ENCODE measurements at regions not wholly inside any gene's neighbourhood (a gene's known extent, or its start where the extent isn't known, plus 50 kb on each side); places are given as distances from the start of the nearest gene placed in this dataset.
"Not testable (repeated sequence)": the region's sequence is repeated elsewhere in the genome, so short reads cannot be mapped to it uniquely, and the experiment has no call there.

DNA sequence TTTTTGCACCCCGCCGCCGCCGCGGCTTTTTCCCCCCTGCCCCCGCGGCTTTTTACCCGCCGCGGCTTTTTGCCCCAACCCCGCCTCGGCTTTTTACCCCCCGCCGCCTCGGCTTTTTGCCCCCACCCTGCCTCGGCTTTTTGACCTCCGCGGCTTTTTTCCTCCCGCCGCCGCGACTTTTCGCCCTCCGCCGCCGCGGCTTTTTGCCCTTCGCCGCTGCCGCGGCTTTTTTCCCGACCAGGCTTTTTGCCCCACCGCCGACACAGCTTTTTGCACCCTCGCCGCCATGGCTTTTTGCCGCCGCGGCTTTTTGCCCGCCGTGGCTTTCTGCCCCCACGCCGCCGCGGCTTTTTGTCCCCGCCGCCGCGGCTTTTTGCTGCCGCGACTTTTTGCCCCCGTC, 137.0 kb upstream of the TP53TG3D start:
- H3K9me3 ChIP-seq, result no peaks in the 10 kb centered on the region
- WGBS, 2 donors, result 1 to 5% methylated on average over 37 to 41 of the region's 52 CpGs
- TF ChIP-seq EP300 (IDR thresholded peaks at IDR 0.05) (no peak), POLR2A (IDR thresholded peaks at IDR 0.05) (no peak), POLR2AphosphoS5 (IDR thresholded peaks at IDR 0.05) (no peak), CTCF (IDR thresholded peaks at IDR 0.05) (no peak)

GRCh38 chr16:32116533-32116932, 136.6 kb upstream of the TP53TG3D start:
- Histone ChIP-seq H3K4me1 (peaks cover 3 to 14% (median 5%) of the 10 kb centered on the region in 4 donors), H3K4me3 (peak overlapping the region in 3 of 4 donors; percentile 26 to 59 (median 49))
- ATAC-seq (ENCODE audit: low FRiP score in 2 of 2); H3K27ac ChIP-seq; H3K9me3 ChIP-seq; H3K27me3 ChIP-seq; H3K36me3 ChIP-seq: not testable (repeated sequence)
- DNase-seq, result peak; percentile 14 to 80
- 38 to 46% methylated on average over 17 to 18 of the region's 29 CpGs for WGBS, 2 donors

More for the DNA sequence above, 137.0 kb upstream of the TP53TG3D start:
- peak overlapping the region in 3 of 4 donors; percentile 26 to 59 (median 49) for H3K4me3 ChIP-seq
- H3K36me3 ChIP-seq, result no peaks in the 10 kb centered on the region
- no peak overlapping the region for H3K27ac ChIP-seq
- ATAC-seq (ENCODE audit: low FRiP score in 2 of 2), result no peak
- H3K4me1 ChIP-seq, result peaks cover 3 to 14% (median 5%) of the 10 kb centered on the region in 4 donors
- peaks cover 0 to 9% (median 6%) of the 10 kb centered on the region in 4 donors for H3K27me3 ChIP-seq
- peak in 1 of 2 donors; percentile 75 for DNase-seq

- H3K4me3 ChIP-seq; H3K27me3 ChIP-seq; ATAC-seq (ENCODE audit: low FRiP score in 2 of 2); H3K36me3 ChIP-seq; DNase-seq; H3K27ac ChIP-seq; H3K9me3 ChIP-seq: not testable (repeated sequence)
- 63 to 68% methylated on average over 1 of the region's 1 CpG for WGBS, 2 donors
- peaks cover 3 to 14% (median 5%) of the 10 kb centered on the region in 4 donors for H3K4me1 ChIP-seq
Measured at GRCh38 chr16:32120372-32120771, 132.7 kb upstream of the TP53TG3D start.

GRCh38 chr16:32120779-32121178, 132.3 kb upstream of the TP53TG3D start:
- ATAC-seq (ENCODE audit: low FRiP score in 2 of 2); H3K4me1 ChIP-seq; H3K9me3 ChIP-seq; H3K4me3 ChIP-seq; H3K27ac ChIP-seq; H3K36me3 ChIP-seq; H3K27me3 ChIP-seq; DNase-seq: not testable (repeated sequence)
- WGBS, 2 donors, result 82% methylated on average over 3 of the region's 3 CpGs

DNA sequence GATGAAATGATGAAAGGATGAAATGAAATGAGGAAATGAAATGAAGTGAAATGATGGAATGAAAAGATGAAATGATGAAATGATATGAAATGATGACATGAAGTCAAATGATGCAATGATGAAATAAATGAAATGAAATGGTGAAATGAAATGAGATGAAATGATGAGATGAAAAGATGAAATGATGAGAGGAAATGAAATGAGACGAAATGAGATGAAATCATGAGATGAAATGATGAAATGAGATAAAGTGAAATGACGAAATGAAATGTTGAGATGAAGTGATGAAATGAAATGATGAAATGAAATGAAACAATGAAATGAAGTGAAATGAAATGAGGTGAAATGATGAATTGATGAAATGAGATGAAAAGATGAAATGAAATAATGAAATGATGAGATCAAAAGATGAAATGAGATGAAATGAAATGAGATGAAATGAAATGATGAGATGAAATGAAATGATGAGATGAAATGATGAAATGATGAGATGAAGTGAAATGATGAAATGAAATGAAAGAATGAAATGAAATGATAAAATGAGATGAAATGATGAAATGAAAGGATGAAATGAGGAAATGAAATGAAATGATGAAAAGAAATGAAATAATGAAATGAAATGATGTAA, 131.7 kb upstream of the TP53TG3D start:
- H3K9me3 ChIP-seq; H3K27ac ChIP-seq; H3K36me3 ChIP-seq; H3K27me3 ChIP-seq; H3K4me1 ChIP-seq; H3K4me3 ChIP-seq; DNase-seq; ATAC-seq (ENCODE audit: low FRiP score in 2 of 2): not testable (repeated sequence)
- 59 to 73% methylated on average over 2 of the region's 2 CpGs for WGBS, 2 donors

- no CpG with 5 or more reads among the region's 8 CpGs for WGBS, 2 donors
- H3K9me3 ChIP-seq; H3K36me3 ChIP-seq; H3K27ac ChIP-seq; H3K4me3 ChIP-seq; ATAC-seq (ENCODE audit: low FRiP score in 2 of 2); H3K27me3 ChIP-seq; H3K4me1 ChIP-seq: not testable (repeated sequence)
- DNase-seq, result peak in 1 of 2 donors; percentile 35
Measured at GRCh38 chr16:32152434-32152833, 100.7 kb upstream of the TP53TG3D start.

DNA sequence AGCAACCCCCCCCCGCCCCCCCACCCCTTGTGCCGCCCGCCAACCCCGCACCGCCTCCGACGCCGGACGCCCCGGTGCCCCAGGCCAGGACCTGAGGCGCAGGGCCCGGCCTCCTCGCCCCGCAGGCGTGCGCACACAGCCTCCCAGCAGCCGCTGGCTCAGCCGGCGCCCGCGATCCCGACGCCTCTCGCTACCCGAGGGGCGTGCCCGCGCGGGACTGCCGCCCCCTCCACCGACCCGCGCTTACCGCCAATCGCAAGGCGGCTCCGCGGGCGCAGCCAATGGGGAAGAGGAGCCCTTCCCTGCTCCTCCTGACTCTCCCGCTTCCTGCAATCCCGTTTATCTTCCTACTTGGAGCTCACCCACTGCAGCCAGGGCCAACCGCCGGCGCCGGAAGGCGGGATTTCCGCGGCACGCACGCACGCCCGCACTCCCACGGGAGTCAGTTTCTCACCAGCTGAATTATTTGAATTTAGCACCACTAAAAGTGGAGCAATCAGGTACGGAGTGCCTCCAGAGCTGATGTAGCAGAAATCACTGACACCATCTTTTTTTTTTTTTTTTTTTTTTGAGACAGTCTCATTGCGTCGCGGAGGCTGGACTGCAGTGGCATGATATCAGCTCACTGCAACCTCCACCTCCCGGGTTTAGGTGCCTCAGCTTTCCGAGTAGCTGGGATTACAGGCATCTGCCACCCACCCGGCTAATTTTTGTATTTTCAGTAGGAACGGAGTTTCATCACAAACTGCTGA, 65.0 kb upstream of the TP53TG3D start:
- H3K27me3 ChIP-seq, H3K36me3 ChIP-seq, H3K4me1 ChIP-seq, H3K27ac ChIP-seq, H3K9me3 ChIP-seq, DNase-seq: not testable (repeated sequence)
- peak overlapping the region in 1 of 4 donors; percentile 26 for H3K4me3 ChIP-seq
- ATAC-seq (ENCODE audit: low FRiP score in 2 of 2), result peak in 1 of 2 donors; percentile 96
- WGBS, 2 donors, result no CpG with 5 or more reads among the region's 61 CpGs

- 25 to 40% methylated on average over 5 to 9 of the region's 36 CpGs for WGBS, 2 donors
- not testable (repeated sequence) for H3K4me1 ChIP-seq; H3K36me3 ChIP-seq; H3K9me3 ChIP-seq; H3K27ac ChIP-seq; H3K4me3 ChIP-seq; H3K27me3 ChIP-seq; ATAC-seq (ENCODE audit: low FRiP score in 2 of 2)
- peak in 1 of 2 donors; percentile 35 for DNase-seq
Measured at GRCh38 chr16:32202585-32202984, 50.5 kb upstream of the TP53TG3D start.

Small RNA genes in the stretch of these regions (small RNA-seq; reads per million reads assigned to genes)
- 0 reads per million in 4 donors for gene AC133485.4
- gene AC142381.2, result 0 reads per million in 4 donors
- 0 reads per million in 4 donors for gene IGHV1OR16-3
- gene IGHV3OR16-9, result 0 to 0.39 (median 0) reads per million in 4 donors
